Thoracic aorta (tissue), 2 donors: ENCODE measurements at regions not wholly inside any gene's neighbourhood (a gene's known extent, or its start where the extent isn't known, plus 50 kb on each side); places are given as distances from the start of the nearest gene placed in this dataset.
"Not testable (repeated sequence)": the region's sequence is repeated elsewhere in the genome, so short reads cannot be mapped to it uniquely, and the experiment has no call there.

Source experiments
- ATAC-seq: fragments of 150-250 bp; one replicate; pipeline ENCODE4 v1.8.0; 2017; ENCODE audit warnings: low read depth; ENCODE audit not compliant: insufficient number of reproducible peaks, low FRiP score
- DNase-seq: peaks from one replicate; pipeline ENCODE4 v3.0.0-alpha.2; 2020; ENCODE audit warnings: low spot score
- H3K27ac ChIP-seq, 2 donors: fragments of 200-600 bp; sonication (generic); 1 replicate in 1 of 2; 2 replicates in 1 of 2; pipeline ENCODE4 v1.5.1; 2016; ENCODE audit warnings: mild to moderate bottlenecking in 2 of 2, moderate library complexity in 2 of 2
- H3K27me3 ChIP-seq: fragments of 200-600 bp; sonication (generic); replicated peaks from 2 replicates; pipeline ENCODE4 v1.6.0; 2016; ENCODE audit warnings: mild to moderate bottlenecking; ENCODE audit not compliant: insufficient read depth
- H3K36me3 ChIP-seq: fragments of 200-600 bp; sonication (generic); one replicate; pipeline ENCODE4 v1.5.1; 2016
- H3K4me1 ChIP-seq, 2 donors: fragments of 200-600 bp; sonication (generic); 1 replicate in 1 of 2; 2 replicates in 1 of 2; pipeline versions ENCODE4 v1.5.1 to v1.6.0; 2016; ENCODE audit warnings: low read depth in 2 of 2, mild to moderate bottlenecking in 1 of 2; ENCODE audit not compliant: control insufficient read depth in 1 of 2
- H3K4me3 ChIP-seq: fragments of 200-600 bp; sonication (generic); 2 replicates; pipeline ENCODE4 v1.5.1; 2016; ENCODE audit warnings: mild to moderate bottlenecking
- H3K9me3 ChIP-seq: fragments of 200-600 bp; sonication (generic); 2 replicates; pipeline ENCODE4 v1.5.1; 2016
- TF ChIP-seq, protein P1 (sequence below): fragments of 200-600 bp; sonication (generic); IDR thresholded peaks from one replicate; pipeline ENCODE4 v1.5.1; 2019; ENCODE audit warnings: antibody characterized with exemption

DNA sequence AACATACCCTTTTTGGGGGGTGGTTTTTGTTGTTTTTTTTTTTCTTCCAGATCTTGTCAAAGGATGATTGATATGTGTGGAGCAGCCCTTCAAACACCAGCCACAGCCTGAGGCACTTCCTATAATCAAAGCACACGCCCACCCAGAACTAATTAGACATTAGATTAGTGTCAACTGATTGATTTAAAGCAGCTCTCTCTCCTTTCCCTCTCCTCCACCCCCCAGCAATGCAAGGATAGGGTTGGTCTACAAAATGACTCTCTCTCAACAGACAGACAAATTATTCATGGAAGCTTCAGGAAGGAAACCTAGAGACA lies 250.3 kb upstream of the SOX9 start:
- TF ChIP-seq, protein P1, sequence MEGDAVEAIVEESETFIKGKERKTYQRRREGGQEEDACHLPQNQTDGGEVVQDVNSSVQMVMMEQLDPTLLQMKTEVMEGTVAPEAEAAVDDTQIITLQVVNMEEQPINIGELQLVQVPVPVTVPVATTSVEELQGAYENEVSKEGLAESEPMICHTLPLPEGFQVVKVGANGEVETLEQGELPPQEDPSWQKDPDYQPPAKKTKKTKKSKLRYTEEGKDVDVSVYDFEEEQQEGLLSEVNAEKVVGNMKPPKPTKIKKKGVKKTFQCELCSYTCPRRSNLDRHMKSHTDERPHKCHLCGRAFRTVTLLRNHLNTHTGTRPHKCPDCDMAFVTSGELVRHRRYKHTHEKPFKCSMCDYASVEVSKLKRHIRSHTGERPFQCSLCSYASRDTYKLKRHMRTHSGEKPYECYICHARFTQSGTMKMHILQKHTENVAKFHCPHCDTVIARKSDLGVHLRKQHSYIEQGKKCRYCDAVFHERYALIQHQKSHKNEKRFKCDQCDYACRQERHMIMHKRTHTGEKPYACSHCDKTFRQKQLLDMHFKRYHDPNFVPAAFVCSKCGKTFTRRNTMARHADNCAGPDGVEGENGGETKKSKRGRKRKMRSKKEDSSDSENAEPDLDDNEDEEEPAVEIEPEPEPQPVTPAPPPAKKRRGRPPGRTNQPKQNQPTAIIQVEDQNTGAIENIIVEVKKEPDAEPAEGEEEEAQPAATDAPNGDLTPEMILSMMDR, result no peak
- no peaks in the 10 kb centered on the region for H3K9me3 ChIP-seq
- ATAC-seq, result no peak

DNA sequence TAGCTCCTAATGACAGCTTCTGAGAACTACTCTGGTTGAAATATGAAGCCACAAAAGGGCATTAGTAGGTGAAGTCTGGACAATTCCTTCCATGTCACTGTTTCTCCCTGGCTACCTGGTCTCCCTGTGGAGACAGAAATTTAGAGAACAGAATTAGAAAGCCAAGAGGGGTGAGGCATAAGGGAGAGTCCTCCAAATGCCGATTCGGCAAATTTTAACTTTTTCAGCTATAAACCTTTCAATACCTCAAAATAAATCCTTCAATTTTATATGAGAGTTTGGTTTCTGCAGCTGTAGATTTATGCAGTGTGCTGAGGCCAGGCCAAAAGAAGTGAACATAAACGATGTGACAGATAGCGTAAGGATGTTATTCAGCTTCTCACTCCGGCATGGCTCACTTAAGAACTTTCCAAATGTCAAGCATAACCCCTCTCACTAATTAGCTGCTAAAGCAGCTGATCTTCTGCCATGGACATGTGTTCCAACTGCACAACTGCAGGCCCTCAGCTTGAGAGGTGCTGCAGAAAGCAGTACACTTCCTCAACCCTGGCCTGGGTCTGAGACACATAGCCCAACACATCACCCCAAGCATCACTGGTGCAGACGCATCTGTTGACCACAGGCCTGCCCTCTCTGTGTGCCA lies 247.9 kb upstream of the SOX9 start:
- Histone ChIP-seq H3K4me3 (no peak overlapping the region), H3K4me1 (no peaks in the 10 kb centered on the region), H3K9me3 (no peaks in the 10 kb centered on the region), H3K36me3 (no peaks in the 10 kb centered on the region), H3K27me3 (no peaks in the 10 kb centered on the region), H3K27ac (no peak overlapping the region)
- TF ChIP-seq, protein P1, result no peak
- no peak for DNase-seq
- no peak for ATAC-seq

More for the DNA sequence above, 250.3 kb upstream of the SOX9 start:
- Histone ChIP-seq H3K27ac (no peak overlapping the region), H3K4me3 (no peak overlapping the region), H3K4me1 (no peaks in the 10 kb centered on the region), H3K27me3 (no peaks in the 10 kb centered on the region), H3K36me3 (no peaks in the 10 kb centered on the region)
- DNase-seq, result no peak

DNA sequence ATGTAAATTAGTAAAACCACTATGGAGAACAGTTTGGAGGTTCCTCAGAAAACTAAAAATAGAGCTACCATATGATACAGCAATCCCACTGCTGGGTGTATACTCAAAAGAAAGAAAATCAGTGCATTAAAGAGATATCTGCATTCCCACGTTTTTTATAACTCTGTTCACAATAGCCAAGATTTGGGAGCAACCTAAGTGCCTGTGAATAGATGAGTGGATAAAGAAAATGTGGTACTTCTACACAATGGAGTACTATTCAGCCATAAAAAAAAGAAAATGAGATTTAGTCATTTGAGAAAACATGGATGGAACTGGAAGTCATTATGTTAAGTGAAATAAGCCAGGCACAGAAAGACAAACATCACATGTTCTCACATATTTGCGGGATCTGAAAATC lies 246.0 kb upstream of the SOX9 start:
- H3K27ac ChIP-seq, H3K4me3 ChIP-seq, H3K9me3 ChIP-seq, H3K27me3 ChIP-seq, H3K4me1 ChIP-seq, ATAC-seq, DNase-seq, H3K36me3 ChIP-seq: not testable (repeated sequence)

DNA sequence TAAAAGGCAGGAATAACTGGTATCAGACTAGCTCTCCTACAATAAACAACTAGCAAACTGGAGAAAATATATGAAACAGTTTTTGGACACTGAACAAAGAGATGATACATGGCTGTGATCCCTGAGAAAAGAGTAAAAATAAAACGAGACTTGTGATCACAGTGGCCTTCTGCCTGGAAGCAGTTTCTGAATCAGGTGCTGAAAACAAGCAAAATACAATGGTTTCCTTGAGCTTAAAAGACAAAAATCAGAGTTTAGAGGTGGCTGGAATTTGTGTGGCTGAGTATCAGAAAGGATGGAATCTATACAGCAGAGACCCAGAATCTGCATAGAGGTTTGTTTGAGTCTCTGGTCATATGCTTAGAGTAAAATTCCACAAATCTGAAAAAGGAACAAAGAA lies 242.5 kb upstream of the SOX9 start:
- TF ChIP-seq, protein P1, result no peak
- Histone ChIP-seq H3K27me3 (no peaks in the 10 kb centered on the region), H3K27ac (no peak overlapping the region), H3K4me1 (no peaks in the 10 kb centered on the region), H3K36me3 (no peaks in the 10 kb centered on the region), H3K4me3 (no peak overlapping the region), H3K9me3 (no peaks in the 10 kb centered on the region)
- ATAC-seq, result no peak
- DNase-seq, result no peak

DNA sequence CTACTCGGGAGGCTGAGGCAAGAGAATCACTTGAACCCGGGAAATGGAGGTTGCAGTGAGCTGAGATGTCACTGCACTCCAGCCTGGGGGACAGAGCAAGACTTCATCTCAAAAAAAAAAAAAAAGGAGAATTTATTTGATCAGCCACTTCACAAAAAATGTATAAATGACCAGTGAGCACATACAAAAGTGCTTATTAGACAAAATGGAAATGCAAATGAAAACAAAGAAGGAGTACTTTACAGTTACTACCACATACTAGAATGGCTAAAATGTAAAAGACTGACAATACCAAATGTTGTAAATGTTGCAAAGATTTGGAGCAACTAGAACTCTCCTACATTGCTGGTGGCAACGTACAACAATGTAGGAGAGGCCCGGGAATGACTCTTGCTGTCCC lies 241.8 kb upstream of the SOX9 start:
- TF ChIP-seq, protein P1, result no peak
- DNase-seq, result no peak
- no peak for ATAC-seq
- Histone ChIP-seq H3K4me1 (no peaks in the 10 kb centered on the region), H3K27me3 (no peaks in the 10 kb centered on the region), H3K9me3 (no peaks in the 10 kb centered on the region), H3K36me3 (no peaks in the 10 kb centered on the region), H3K4me3 (no peak overlapping the region), H3K27ac (no peak overlapping the region)

DNA sequence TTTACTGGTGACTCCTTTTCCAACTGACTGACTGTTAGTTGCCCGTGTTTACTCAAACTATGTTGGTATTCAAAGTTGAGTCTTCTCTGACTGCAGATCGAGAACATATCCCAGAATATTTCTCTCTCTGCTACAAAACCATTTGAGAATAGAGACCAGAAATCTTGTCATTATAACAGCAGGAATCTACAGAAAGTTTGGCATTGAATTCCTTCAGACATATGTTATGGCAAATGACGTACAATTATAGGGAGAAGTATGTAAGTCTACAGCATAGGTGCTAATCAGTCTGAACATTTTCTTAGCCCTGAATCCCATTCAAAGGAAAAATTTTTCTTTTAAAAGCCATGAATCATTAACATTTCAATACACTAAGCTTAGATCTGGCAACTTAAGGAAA lies 239.8 kb upstream of the SOX9 start:
- Histone ChIP-seq H3K27me3 (no peaks in the 10 kb centered on the region), H3K4me1 (no peaks in the 10 kb centered on the region), H3K36me3 (no peaks in the 10 kb centered on the region), H3K4me3 (no peak overlapping the region), H3K27ac (no peak overlapping the region), H3K9me3 (no peaks in the 10 kb centered on the region)
- no peak for DNase-seq
- ATAC-seq, result no peak
- TF ChIP-seq, protein P1, result no peak
